Dendritic cell treated with granulocyte-macrophage colony-stimulating factor and Interleukin-4, amounts not matched to agents 40 ng/mL and 50 ng/mL, for 4 days (primary cell): ENCODE measurements at regions not wholly inside any gene's neighbourhood (a gene's known extent, or its start where the extent isn't known, plus 50 kb on each side); places are given as distances from the start of the nearest gene placed in this dataset.

Source experiments
- H3K27ac Mint-ChIP-seq: one replicate; pipeline ENCODE4 v1.8.0; 2022; ENCODE audit warnings: mild to moderate bottlenecking, mixed read lengths
- H3K27me3 Mint-ChIP-seq: one replicate; pipeline ENCODE4 v1.8.0; 2022; ENCODE audit warnings: mild to moderate bottlenecking, mixed read lengths
- H3K36me3 Mint-ChIP-seq: one replicate; pipeline ENCODE4 v1.8.0; 2022; ENCODE audit warnings: low read depth, mixed read lengths
- H3K4me1 Mint-ChIP-seq: one replicate; pipeline ENCODE4 v1.8.0; 2022; ENCODE audit warnings: low read depth, mixed read lengths
- H3K4me3 Mint-ChIP-seq: one replicate; pipeline ENCODE4 v1.8.0; 2022; ENCODE audit warnings: mild to moderate bottlenecking, moderate library complexity, mixed read lengths
- H3K9me3 Mint-ChIP-seq: one replicate; pipeline ENCODE4 v1.8.0; 2022; ENCODE audit warnings: mixed read lengths
- intact Hi-C: fragments of 100-400 bp; cut with micrococcal nuclease; formaldehyde crosslinking; loops from one replicate; pipeline ENCODE4 v1.15.0; 2022

DNA sequence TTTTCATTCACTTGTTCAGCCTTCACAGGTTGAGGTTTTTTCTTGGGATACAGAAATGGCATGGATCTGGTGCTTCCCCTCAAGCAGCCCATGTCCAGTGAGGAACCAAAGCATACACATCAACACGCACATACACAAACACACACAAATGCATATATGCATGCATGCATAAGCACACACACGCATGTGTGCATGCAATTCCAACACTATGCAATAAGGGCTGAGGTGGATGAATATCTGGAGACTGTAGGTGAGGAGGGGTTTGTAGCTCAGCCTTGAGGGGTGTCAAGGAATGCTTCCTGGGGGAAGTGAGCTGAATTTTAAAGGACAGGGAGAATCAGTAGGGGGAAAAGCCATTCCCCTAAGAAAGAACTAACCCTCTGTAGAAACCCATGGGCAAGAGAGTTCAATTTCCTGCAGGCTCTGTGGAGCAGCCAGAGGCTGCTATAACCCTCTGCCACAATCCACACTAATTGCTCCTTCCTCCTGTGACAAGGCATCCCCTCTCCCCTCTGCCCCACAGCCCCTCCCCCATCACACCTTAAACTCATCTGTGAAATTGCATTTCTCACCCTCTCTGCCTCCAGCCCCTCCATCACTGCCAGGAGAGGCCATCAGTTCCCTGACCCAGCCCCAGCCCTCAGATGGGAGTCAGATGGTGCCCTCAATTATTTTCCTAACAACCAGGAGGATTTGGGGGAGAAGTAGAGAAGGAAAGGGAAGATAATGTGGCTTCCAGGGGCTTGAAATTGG, 316.4 kb downstream of the RPS24 start:
- no peak overlapping the region for H3K27ac Mint-ChIP-seq
- H3K27me3 Mint-ChIP-seq = peaks cover 8% of the 10 kb centered on the region
- no peaks in the 10 kb centered on the region for H3K4me1 Mint-ChIP-seq
- intact Hi-C loops = no loop called here
- H3K36me3 Mint-ChIP-seq = no peaks in the 10 kb centered on the region
- no peaks in the 10 kb centered on the region for H3K9me3 Mint-ChIP-seq
- no peak overlapping the region for H3K4me3 Mint-ChIP-seq

DNA sequence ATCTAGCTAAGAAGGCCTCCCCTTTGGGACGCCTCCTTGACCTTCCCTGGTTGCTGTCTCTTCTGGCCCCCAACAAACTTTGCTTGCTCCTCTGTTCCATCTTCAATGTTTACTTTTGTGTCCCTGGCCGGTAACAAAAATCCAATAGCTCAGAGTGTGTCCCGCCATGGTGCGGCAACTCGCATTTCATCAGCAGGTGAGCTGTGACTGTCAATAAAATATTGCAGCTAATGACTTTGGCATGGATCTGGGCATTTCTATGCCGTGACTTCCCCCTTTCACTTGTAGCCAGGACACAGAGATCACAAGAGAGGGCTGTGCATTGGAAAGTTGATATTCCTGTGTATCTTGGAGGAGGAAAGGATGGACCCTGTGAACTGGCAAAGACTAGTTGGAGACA, 317.6 kb downstream of the RPS24 start:
- Mint-ChIP-seq H3K27me3 (peaks cover 10% of the 10 kb centered on the region), H3K9me3 (no peaks in the 10 kb centered on the region), H3K36me3 (no peaks in the 10 kb centered on the region), H3K4me3 (no peak overlapping the region), H3K4me1 (no peaks in the 10 kb centered on the region), H3K27ac (no peak overlapping the region)
- intact Hi-C loops = no loop called here

DNA sequence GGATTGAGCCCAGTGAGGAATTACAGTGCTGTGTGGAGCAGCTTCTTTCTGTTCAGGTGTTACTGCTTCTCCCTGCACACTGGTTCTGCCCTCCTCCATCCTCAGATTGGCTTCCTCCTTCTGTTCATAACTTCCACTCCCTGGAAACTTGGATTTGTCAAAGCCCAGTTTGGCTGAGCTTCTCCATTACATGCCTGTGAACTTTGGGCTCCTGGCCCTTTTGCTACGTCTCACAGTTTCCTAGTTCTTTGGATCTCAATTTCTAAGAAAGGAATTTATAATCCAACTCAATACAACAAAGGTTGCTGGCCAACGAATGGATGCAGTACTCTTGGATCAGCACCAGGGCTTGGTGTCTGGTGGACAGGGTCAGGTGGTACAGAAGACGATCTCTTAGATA, 318.1 kb downstream of the RPS24 start:
- peaks cover 8% of the 10 kb centered on the region for H3K27me3 Mint-ChIP-seq
- H3K4me3 Mint-ChIP-seq = no peak overlapping the region
- H3K4me1 Mint-ChIP-seq = no peaks in the 10 kb centered on the region
- no peaks in the 10 kb centered on the region for H3K36me3 Mint-ChIP-seq
- no peak overlapping the region for H3K27ac Mint-ChIP-seq
- H3K9me3 Mint-ChIP-seq = no peaks in the 10 kb centered on the region
- intact Hi-C loops = no loop called here

DNA sequence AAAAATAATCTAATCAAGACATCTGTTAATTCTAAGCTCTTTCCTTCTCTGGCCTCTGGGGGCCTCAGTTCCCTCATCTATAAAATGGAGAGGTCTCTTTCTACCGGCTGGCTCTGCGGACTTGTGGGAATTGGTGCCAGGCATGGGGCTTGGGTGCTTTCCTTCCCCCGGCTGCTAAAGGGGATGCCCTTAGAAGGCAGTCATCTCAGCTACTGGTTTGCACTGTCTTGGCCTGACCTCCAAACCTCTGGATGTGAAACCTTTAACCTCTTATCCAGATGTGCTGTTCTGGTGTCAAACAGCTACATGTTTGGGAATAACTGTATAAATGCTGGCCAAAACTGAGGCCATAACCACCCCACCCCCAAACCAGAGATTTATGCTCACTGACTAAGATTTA, 320.0 kb downstream of the RPS24 start:
- H3K9me3 Mint-ChIP-seq = no peaks in the 10 kb centered on the region
- peaks cover 15% of the 10 kb centered on the region for H3K27me3 Mint-ChIP-seq
- no peaks in the 10 kb centered on the region for H3K4me1 Mint-ChIP-seq
- no peak overlapping the region for H3K4me3 Mint-ChIP-seq
- no peaks in the 10 kb centered on the region for H3K36me3 Mint-ChIP-seq
- intact Hi-C loops = no loop called here
- H3K27ac Mint-ChIP-seq = no peak overlapping the region

DNA sequence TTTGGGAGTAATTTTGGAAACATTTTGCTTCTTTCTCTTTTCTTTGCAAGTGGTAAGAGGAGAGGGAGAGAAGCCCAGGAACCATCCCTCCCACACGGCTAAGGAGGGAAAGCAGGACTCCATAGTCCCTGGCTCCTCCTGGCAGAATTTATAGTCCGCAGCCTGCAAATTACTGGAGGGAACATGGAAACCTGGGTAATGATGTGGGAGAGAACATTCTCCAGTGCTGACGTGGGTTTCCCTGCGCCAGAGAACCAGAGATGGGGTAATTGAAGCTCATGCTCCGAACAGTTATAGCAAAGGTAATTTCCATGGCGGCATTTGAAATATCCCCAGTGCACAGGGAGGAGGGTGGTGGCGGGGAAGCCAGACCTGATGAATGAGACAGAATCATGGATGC, 320.4 kb downstream of the RPS24 start:
- intact Hi-C loops = no loop called here
- H3K4me1 Mint-ChIP-seq = no peaks in the 10 kb centered on the region
- H3K27ac Mint-ChIP-seq = no peak overlapping the region
- no peaks in the 10 kb centered on the region for H3K9me3 Mint-ChIP-seq
- no peaks in the 10 kb centered on the region for H3K36me3 Mint-ChIP-seq
- H3K4me3 Mint-ChIP-seq = no peak overlapping the region
- H3K27me3 Mint-ChIP-seq = peaks cover 16% of the 10 kb centered on the region

DNA sequence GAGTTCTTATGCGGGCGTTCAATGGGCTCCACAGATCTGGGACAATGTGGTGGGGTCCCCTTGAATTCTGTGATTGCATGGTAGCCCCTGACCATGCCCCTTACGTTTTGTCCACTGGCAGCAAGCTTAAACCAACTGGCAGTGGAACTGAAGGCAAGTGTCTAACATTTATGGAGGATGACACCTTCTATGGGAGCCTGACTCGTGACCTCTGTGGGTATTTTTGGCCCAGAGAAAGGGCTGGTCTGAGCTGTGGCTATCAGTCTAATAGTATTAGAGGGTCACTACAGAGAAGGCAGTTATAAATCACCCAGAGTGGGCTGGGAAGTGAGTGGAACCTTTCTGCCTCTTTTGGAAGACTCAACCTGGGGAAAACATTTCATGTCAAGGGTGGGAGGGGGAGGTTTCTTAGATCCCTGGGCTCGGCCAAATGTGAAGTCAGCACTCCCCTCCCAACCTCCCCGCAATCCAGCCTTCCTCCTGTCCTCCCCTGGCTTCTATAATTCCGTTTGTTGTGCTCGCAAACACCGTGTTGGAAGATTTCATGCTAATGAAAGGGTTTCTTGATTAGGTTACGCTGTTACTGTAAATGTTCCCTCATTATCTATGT, 322.7 kb downstream of the RPS24 start:
- Mint-ChIP-seq H3K4me1 (peaks cover 4% of the 10 kb centered on the region), H3K9me3 (no peaks in the 10 kb centered on the region), H3K27ac (no peak overlapping the region), H3K4me3 (no peak overlapping the region), H3K36me3 (no peaks in the 10 kb centered on the region), H3K27me3 (peaks cover 10% of the 10 kb centered on the region)
- intact Hi-C loops = no loop called here

DNA sequence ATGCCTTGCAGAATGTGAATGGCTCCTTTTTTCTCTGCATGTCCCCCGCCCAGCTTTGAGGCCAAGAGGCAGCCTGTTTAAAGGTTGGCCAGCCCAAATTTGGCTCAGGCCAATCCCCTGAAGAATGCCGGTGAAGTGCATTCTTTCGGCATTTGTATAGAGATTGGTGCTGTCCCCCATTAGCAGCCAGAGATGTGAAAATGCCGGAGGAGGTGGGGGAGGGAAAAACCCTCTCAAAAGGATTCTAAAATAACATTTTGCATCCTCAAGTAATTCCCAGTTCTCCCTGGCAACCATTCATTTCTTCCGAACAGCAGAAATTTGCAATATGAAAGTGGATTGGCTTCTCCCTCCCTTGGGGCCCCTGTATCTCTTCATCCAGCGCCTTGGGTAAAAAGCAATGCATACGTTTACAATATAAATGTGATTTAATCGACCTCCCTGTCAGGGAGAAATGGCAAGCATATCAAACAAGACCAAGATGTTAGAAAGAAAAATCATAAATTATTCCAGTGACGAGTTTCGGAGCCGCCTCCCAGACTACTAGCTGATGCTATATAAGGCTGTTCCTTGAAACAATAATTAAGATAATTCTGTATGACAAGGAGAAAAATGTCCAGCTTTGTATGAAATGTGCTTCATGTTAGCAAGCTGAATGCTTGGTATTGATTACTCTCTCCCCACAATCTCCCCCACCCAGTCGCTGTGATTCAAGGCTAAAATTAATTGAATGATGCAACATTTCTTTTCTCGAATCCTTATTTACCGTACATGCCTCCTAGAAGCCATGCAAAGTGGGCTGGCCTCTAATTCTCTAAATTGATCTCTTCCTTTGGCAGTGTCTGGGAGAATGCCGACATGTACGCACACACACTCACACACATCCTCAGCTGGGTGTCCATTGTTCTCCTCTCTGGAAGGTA, 323.7 kb downstream of the RPS24 start:
- Mint-ChIP-seq H3K27ac (no peak overlapping the region), H3K9me3 (peaks cover 7% of the 10 kb centered on the region), H3K4me3 (no peak overlapping the region), H3K4me1 (peaks cover 14% of the 10 kb centered on the region), H3K27me3 (peaks cover 10% of the 10 kb centered on the region), H3K36me3 (peaks cover 8% of the 10 kb centered on the region)
- intact Hi-C loops = no loop called here

DNA sequence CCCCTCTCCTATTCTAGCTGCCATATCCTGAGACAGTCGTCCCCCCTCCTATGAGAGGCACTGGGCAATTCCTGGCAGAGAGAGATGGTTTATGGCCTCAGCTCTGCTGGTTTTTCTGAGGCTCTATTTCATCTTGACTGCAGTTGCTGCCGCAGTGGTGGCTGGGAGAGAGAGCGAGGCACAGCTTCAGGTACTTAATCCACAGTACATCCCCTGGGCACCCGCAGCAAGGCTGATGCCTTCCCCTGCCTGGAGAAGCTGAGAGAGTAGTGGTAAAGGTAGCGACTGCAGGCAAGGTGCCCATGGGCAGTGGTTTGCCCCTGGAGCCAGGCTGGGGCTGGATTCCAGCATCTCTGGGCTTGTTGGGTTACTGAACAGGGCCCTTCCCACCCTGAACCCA, 324.7 kb downstream of the RPS24 start:
- peaks cover 9% of the 10 kb centered on the region for H3K36me3 Mint-ChIP-seq
- intact Hi-C loops = no loop called here
- H3K9me3 Mint-ChIP-seq = peaks cover 7% of the 10 kb centered on the region
- H3K4me3 Mint-ChIP-seq = no peak overlapping the region
- H3K27me3 Mint-ChIP-seq = peaks cover 10% of the 10 kb centered on the region
- H3K27ac Mint-ChIP-seq = no peak overlapping the region
- peaks cover 21% of the 10 kb centered on the region for H3K4me1 Mint-ChIP-seq

DNA sequence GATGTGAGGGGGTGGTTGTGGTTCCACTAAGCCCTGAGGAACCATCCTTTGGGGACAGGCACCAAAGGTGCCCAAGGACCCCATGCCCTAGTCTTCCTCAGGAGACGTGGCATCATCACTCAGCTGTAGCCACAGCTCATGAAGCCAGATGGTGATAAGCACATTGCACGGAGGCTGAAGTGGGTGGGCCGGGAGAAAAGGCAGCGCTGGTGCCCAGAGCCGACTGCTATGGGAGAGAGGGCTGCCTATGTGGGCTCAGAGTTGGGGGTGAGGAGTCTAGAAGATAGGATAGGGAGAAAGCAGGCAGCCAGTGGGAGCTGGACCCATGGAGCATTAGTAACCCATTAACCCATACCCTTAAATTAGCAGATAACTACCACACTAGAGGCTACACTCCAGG, 325.3 kb downstream of the RPS24 start:
- Mint-ChIP-seq H3K4me3 (no peak overlapping the region), H3K36me3 (peaks cover 9% of the 10 kb centered on the region), H3K9me3 (peaks cover 7% of the 10 kb centered on the region), H3K4me1 (peaks cover 21% of the 10 kb centered on the region), H3K27me3 (peaks cover 10% of the 10 kb centered on the region), H3K27ac (no peak overlapping the region)
- intact Hi-C loops = no loop called here

DNA sequence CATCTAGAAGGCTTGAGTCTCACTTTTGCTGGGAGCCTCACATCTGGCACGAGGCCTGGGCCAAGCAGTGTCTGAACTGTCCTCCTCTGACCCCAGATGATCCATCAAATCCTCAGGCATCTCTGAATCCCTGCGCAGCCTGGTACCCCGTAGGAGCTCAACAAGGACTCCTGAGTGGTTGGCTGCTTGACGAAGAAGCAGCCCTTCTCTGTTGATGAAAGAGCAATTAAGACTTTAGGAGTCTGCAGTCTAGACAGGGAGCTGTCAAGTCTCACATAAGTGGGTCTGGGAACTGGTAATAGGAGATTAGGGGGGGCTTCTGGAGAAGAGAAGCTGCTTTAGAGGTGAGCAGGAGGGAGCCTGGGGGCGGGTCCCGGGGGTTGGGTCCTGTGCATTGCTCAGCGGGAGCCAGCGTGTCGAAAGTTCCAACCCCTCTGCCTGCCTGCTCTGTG, 326.0 kb downstream of the RPS24 start:
- peaks cover 21% of the 10 kb centered on the region for H3K4me1 Mint-ChIP-seq
- H3K4me3 Mint-ChIP-seq = no peak overlapping the region
- peaks cover 10% of the 10 kb centered on the region for H3K27me3 Mint-ChIP-seq
- intact Hi-C loops = no loop called here
- no peak overlapping the region for H3K27ac Mint-ChIP-seq
- peaks cover 7% of the 10 kb centered on the region for H3K9me3 Mint-ChIP-seq
- H3K36me3 Mint-ChIP-seq = peaks cover 9% of the 10 kb centered on the region

DNA sequence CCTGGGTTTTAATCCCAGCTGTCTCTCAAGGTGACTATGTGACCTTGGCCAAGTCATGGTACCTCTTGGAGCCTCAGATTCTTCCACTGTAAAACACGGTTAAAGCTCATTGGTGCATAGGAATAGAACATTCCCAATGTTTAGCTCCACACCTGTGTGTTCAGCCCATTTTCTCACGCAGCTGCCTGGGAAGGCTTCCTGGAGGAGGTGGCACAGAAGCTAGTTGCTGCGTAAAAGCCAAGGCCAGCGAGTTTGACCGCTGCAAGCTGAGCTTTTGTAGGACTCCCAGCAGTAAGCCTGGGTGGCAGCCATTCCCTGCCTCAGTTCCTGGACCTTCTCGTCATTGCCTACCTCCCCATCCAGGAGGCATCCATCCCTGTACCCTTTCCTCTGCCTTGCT, 326.6 kb downstream of the RPS24 start:
- intact Hi-C loops = no loop called here
- Mint-ChIP-seq H3K27me3 (peaks cover 10% of the 10 kb centered on the region), H3K4me1 (peaks cover 21% of the 10 kb centered on the region), H3K9me3 (peaks cover 7% of the 10 kb centered on the region), H3K4me3 (no peak overlapping the region), H3K27ac (no peak overlapping the region), H3K36me3 (peaks cover 9% of the 10 kb centered on the region)

DNA sequence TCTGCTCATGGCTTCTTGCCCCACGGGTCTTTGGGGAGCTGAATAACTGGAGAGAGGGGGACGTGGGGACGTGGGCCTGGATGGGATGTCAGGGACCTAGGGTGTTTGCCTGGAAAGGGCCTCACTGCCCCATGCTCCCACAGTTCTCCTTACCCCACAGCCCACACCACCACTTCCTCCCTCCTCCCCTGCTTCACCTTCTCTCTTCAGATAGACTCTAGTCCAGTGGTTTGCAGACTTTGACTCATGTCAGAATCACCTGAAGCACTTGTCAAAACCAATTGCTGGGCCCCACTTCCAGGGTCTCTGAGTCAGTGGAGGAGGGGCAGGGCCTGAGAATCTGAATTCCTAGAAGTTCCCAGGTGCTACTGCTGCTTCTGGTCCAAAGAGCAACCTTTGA, 327.4 kb downstream of the RPS24 start:
- no peak overlapping the region for H3K4me3 Mint-ChIP-seq
- peak overlapping the region; percentile 6 for H3K27ac Mint-ChIP-seq
- H3K9me3 Mint-ChIP-seq = peaks cover 7% of the 10 kb centered on the region
- intact Hi-C loops = no loop called here
- peaks cover 9% of the 10 kb centered on the region for H3K36me3 Mint-ChIP-seq
- peaks cover 12% of the 10 kb centered on the region for H3K27me3 Mint-ChIP-seq
- peaks cover 21% of the 10 kb centered on the region for H3K4me1 Mint-ChIP-seq

DNA sequence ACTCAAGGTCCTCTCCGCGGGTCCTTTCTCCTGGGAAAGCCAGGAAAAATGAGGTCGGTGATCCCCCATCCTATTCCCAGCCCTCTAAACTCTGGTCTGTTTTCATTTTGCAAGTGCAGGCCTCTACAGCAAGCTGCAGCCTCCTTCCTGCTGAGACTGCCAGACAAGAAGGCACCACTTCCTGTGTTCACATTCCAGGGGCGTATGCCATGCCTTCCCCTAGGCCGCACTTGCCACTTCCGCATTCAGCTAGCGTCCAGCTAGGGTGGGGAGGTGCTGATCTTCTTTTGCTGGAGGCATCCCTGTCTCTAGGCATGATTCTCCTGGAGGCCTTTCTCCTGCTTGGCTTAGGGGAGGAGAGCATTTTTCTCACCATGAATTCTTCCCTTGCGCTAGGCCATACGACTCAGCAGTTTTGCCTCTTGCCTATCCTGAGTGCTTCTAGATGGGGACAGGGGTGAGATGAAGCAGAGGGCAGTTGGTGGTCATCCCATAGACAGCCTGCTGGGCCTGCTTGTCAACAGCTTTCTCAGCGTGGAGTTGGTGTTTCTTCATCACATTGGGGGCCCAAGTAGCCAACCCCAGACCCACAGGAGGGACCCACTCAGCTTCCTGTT, 328.9 kb downstream of the RPS24 start:
- peak overlapping the region; percentile 4 for H3K4me3 Mint-ChIP-seq
- peaks cover 7% of the 10 kb centered on the region for H3K9me3 Mint-ChIP-seq
- peaks cover 9% of the 10 kb centered on the region for H3K36me3 Mint-ChIP-seq
- intact Hi-C loops = no loop called here
- H3K4me1 Mint-ChIP-seq = peaks cover 21% of the 10 kb centered on the region
- peak overlapping the region; percentile 89 for H3K27ac Mint-ChIP-seq
- H3K27me3 Mint-ChIP-seq = peaks cover 10% of the 10 kb centered on the region

DNA sequence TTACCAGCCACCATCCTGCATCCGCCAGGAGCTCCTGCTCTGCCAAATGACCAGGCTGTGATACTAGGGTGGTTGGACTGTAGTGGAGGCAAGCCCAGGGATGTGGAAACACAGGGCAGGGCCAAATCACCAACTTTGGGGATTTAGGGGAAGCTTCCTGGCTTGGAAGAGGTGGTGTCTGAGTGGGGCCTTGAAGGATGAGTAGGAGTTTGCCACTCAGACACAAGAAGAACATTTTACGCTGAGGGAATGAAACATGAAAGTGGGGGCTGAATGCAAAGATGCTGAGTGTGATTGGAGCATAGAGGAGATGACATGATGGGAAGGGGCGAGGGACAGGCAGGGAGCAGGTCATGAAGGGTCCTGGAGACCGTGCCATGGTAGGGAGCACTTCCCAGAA, 329.5 kb downstream of the RPS24 start:
- peaks cover 7% of the 10 kb centered on the region for H3K9me3 Mint-ChIP-seq
- peaks cover 21% of the 10 kb centered on the region for H3K4me1 Mint-ChIP-seq
- intact Hi-C loops = no loop called here
- peaks cover 5% of the 10 kb centered on the region for H3K27me3 Mint-ChIP-seq
- H3K4me3 Mint-ChIP-seq = no peak overlapping the region
- peak overlapping the region; percentile 89 for H3K27ac Mint-ChIP-seq
- H3K36me3 Mint-ChIP-seq = peaks cover 9% of the 10 kb centered on the region
